Erythroblast (primary cell): ENCODE measurements at regions not wholly inside any gene's neighbourhood (a gene's known extent, or its start where the extent isn't known, plus 50 kb on each side); places are given as distances from the start of the nearest gene placed in this dataset.
A peak's percentile ranks its signal among the peaks of the same experiment; 100 is the strongest.
"Not testable (repeated sequence)": the region's sequence is repeated elsewhere in the genome, so short reads cannot be mapped to it uniquely, and the experiment has no call there.

Experiments
- DNase-seq, 2 experiments: peaks; one replicate each; lab custom pipeline; 2025; lab: John Stamatoyannopoulos, UW
- GATA1 ChIP-seq: IDR thresholded peaks from 2 replicates; pipeline ENCODE4 v1.6.1; 2011; ENCODE audit warnings: low read depth, mild to moderate bottlenecking, control low read depth, low read length, moderate library complexity
- POLR2A ChIP-seq: IDR thresholded peaks from 2 replicates; pipeline ENCODE4 v1.6.1; 2011; ENCODE audit warnings: mild to moderate bottlenecking, low read length

- no peak for TF ChIP-seq POLR2A
- DNase-seq: no peak
Measured at GRCh38 chr11:100484948-100485347, 202.1 kb upstream of the ARHGAP42 start.

- DNase-seq: no peak
- no peak for TF ChIP-seq GATA1
- no peak for TF ChIP-seq POLR2A
Measured at GRCh38 chr11:100498780-100499179, 188.3 kb upstream of the ARHGAP42 start.

- DNase-seq: no peak
- TF ChIP-seq POLR2A (no peak), GATA1 (no peak)
Measured at GRCh38 chr11:100501450-100501849, 185.6 kb upstream of the ARHGAP42 start.

GRCh38 chr11:100512475-100512874 lies 174.6 kb upstream of the ARHGAP42 start:
- no peak for DNase-seq
- no peak for TF ChIP-seq GATA1
- no peak for TF ChIP-seq POLR2A

- no peak for DNase-seq
Measured at GRCh38 chr11:100515087-100515486, 172.0 kb upstream of the ARHGAP42 start.

GRCh38 chr11:100525197-100525596 lies 161.9 kb upstream of the ARHGAP42 start:
- no peak for DNase-seq
- TF ChIP-seq GATA1: no peak
- TF ChIP-seq POLR2A: no peak

More at GRCh38 chr11:100515087-100515486, 172.0 kb upstream of the ARHGAP42 start:
- TF ChIP-seq POLR2A (no peak), GATA1 (no peak)

- TF ChIP-seq GATA1 (no peak), POLR2A (no peak)
Measured at GRCh38 chr11:100525635-100526034, 161.5 kb upstream of the ARHGAP42 start.

GRCh38 chr11:100528872-100529416 lies 158.1 kb upstream of the ARHGAP42 start:
- TF ChIP-seq GATA1 (no peak), POLR2A (no peak)
- no peak for DNase-seq

More at GRCh38 chr11:100525635-100526034, 161.5 kb upstream of the ARHGAP42 start:
- peak; percentile 1 to 4 for DNase-seq

GRCh38 chr11:100531290-100531689 lies 155.8 kb upstream of the ARHGAP42 start:
- DNase-seq: not testable (repeated sequence)

GRCh38 chr11:100536979-100537378 lies 150.1 kb upstream of the ARHGAP42 start:
- no peak for DNase-seq
- TF ChIP-seq GATA1: no peak
- TF ChIP-seq POLR2A: no peak

- DNase-seq: no peak
- TF ChIP-seq GATA1 (no peak), POLR2A (no peak)
Measured at GRCh38 chr11:100543386-100543785, 143.7 kb upstream of the ARHGAP42 start.

- no peak for DNase-seq
- no peak for TF ChIP-seq POLR2A
- TF ChIP-seq GATA1: no peak
Measured at GRCh38 chr11:100545556-100545955, 141.5 kb upstream of the ARHGAP42 start.

- no peak for DNase-seq
- TF ChIP-seq GATA1: no peak
- TF ChIP-seq POLR2A: no peak
Measured at GRCh38 chr11:100545970-100546369, 141.1 kb upstream of the ARHGAP42 start.

GRCh38 chr11:100546714-100547113 lies 140.4 kb upstream of the ARHGAP42 start:
- no peak for TF ChIP-seq POLR2A
- TF ChIP-seq GATA1: no peak
- DNase-seq: peak in 1 of 2 experiments; percentile 1

- DNase-seq: no peak
- TF ChIP-seq GATA1: no peak
- TF ChIP-seq POLR2A: no peak
Measured at GRCh38 chr11:100550298-100550697, 136.8 kb upstream of the ARHGAP42 start.
